ENCODE measurements at regions not wholly inside any gene's neighbourhood (a gene's known extent, or its start where the extent isn't known, plus 50 kb on each side); places are given as distances from the start of the nearest gene placed in this dataset.
A peak's percentile ranks its signal among the peaks of the same experiment; 100 is the strongest.

- no peaks in the 10 kb centered on the region for H3K36me3 ChIP-seq
- H3K27ac Mint-ChIP-seq, result no peak overlapping the region
- no peak overlapping the region for H3K4me3 Mint-ChIP-seq
- H3K9ac ChIP-seq, result no peak overlapping the region
- no peak overlapping the region for H2AFZ ChIP-seq (replicated peaks)
- H3K4me2 ChIP-seq, result no peak overlapping the region
- H3K4me1 ChIP-seq, result no peaks in the 10 kb centered on the region
- H3K27me3 ChIP-seq, result no peaks in the 10 kb centered on the region
- H3K36me3 Mint-ChIP-seq, result no peaks in the 10 kb centered on the region
- TF ChIP-seq CTCF (IDR thresholded peaks at IDR 0.05) (no peak), EZH2 (IDR thresholded peaks at IDR 0.05) (no peak), EZH2phosphoT487 (IDR thresholded peaks at IDR 0.05) (no peak)
- no peak overlapping the region for H3K27ac ChIP-seq
- peaks cover 10% of the 10 kb centered on the region for H3K4me1 Mint-ChIP-seq
- H3F3A ChIP-seq (ENCODE audit: low read depth), result no peaks in the 10 kb centered on the region
- no peak for DNase-seq (ENCODE audit: low spot score)
- no peaks in the 10 kb centered on the region for H4K20me1 ChIP-seq (ENCODE audit: low read depth)
- no peaks in the 10 kb centered on the region for H3K79me2 ChIP-seq (ENCODE audit: low read depth)
- no peak overlapping the region for H3K4me3 ChIP-seq
- H3K9me3 Mint-ChIP-seq, result no peaks in the 10 kb centered on the region
- H3K9me3 ChIP-seq (ENCODE audit: low read depth), result no peaks in the 10 kb centered on the region
- H3K27me3 Mint-ChIP-seq (ENCODE audit: insufficient read depth, low read depth), result peaks cover 3% of the 10 kb centered on the region
Measured at GRCh38 chr5:72688916-72689315, 127.5 kb upstream of the TNPO1 start.

- Histone ChIP-seq H3K4me2 (no peak overlapping the region), H3F3A (ENCODE audit: low read depth) (no peaks in the 10 kb centered on the region), H3K36me3 (no peaks in the 10 kb centered on the region), H3K9me3 (ENCODE audit: low read depth) (no peaks in the 10 kb centered on the region), H3K4me3 (no peak overlapping the region), H4K20me1 (ENCODE audit: low read depth) (no peaks in the 10 kb centered on the region), H3K27me3 (no peaks in the 10 kb centered on the region), H3K9ac (no peak overlapping the region), H3K79me2 (ENCODE audit: low read depth) (no peaks in the 10 kb centered on the region), H2AFZ (replicated peaks) (peak overlapping the region; percentile 50), H3K4me1 (no peaks in the 10 kb centered on the region), H3K27ac (no peak overlapping the region)
- no peak for TF ChIP-seq CTCF (IDR thresholded peaks at IDR 0.05)
- TF ChIP-seq EZH2 (IDR thresholded peaks at IDR 0.05), result no peak
- TF ChIP-seq EZH2phosphoT487 (IDR thresholded peaks at IDR 0.05), result no peak
- Mint-ChIP-seq H3K27me3 (ENCODE audit: insufficient read depth, low read depth) (peaks cover 3% of the 10 kb centered on the region), H3K36me3 (no peaks in the 10 kb centered on the region), H3K9me3 (peaks cover 4% of the 10 kb centered on the region), H3K27ac (peak overlapping the region; percentile 27), H3K4me3 (no peak overlapping the region), H3K4me1 (peaks cover 10% of the 10 kb centered on the region)
- DNase-seq (ENCODE audit: low spot score), result no peak
Measured at GRCh38 chr5:72687288-72687687, 129.2 kb upstream of the TNPO1 start.

GRCh38 chr5:72682561-72682960 lies 133.9 kb upstream of the TNPO1 start:
- no peak for DNase-seq (ENCODE audit: low spot score)
- no peak overlapping the region for H3K27ac ChIP-seq
- H3K9ac ChIP-seq, result no peak overlapping the region
- H3K4me1 ChIP-seq, result no peaks in the 10 kb centered on the region
- no peaks in the 10 kb centered on the region for H3K27me3 ChIP-seq
- no peak overlapping the region for H3K4me3 ChIP-seq
- H3K79me2 ChIP-seq (ENCODE audit: low read depth), result no peaks in the 10 kb centered on the region
- Mint-ChIP-seq H3K4me3 (no peak overlapping the region), H3K27me3 (ENCODE audit: insufficient read depth, low read depth) (peaks cover 10% of the 10 kb centered on the region), H3K36me3 (no peaks in the 10 kb centered on the region), H3K9me3 (peaks cover 11% of the 10 kb centered on the region), H3K4me1 (peaks cover 6% of the 10 kb centered on the region), H3K27ac (no peak overlapping the region)
- no peaks in the 10 kb centered on the region for H4K20me1 ChIP-seq (ENCODE audit: low read depth)
- H3F3A ChIP-seq (ENCODE audit: low read depth), result no peaks in the 10 kb centered on the region
- H3K9me3 ChIP-seq (ENCODE audit: low read depth), result no peaks in the 10 kb centered on the region
- no peak for TF ChIP-seq EZH2 (IDR thresholded peaks at IDR 0.05)
- TF ChIP-seq CTCF (IDR thresholded peaks at IDR 0.05), result no peak
- no peak for TF ChIP-seq EZH2phosphoT487 (IDR thresholded peaks at IDR 0.05)
- H3K36me3 ChIP-seq, result no peaks in the 10 kb centered on the region
- no peak overlapping the region for H2AFZ ChIP-seq (replicated peaks)
- H3K4me2 ChIP-seq, result no peak overlapping the region
